Neuronal stem cell (in vitro differentiated cells): ENCODE measurements at regions not wholly inside any gene's neighbourhood (a gene's known extent, or its start where the extent isn't known, plus 50 kb on each side); places are given as distances from the start of the nearest gene placed in this dataset.

ENCODE experiments used
- DNase-seq: peaks from one replicate; pipeline ENCODE4 v3.0.0-alpha.2; 2013; ENCODE audit warnings: low spot score
- H2AFZ ChIP-seq: one replicate; pipeline ENCODE4 v1.6.1; 2013; ENCODE audit warnings: mild to moderate bottlenecking, low read length, inconsistent platforms
- H2AK5ac ChIP-seq: 2 replicates; pipeline ENCODE4 v1.6.1; 2013; ENCODE audit warnings: low read depth, mild to moderate bottlenecking, inconsistent platforms, low read length, moderate library complexity, mixed read lengths
- H2BK120ac ChIP-seq: 2 replicates; pipeline ENCODE4 v1.6.1; 2013; ENCODE audit warnings: low read depth, mild to moderate bottlenecking, inconsistent platforms, low read length, moderate library complexity, mixed read lengths
- H2BK12ac ChIP-seq: one replicate; pipeline ENCODE4 v1.6.1; 2013; ENCODE audit warnings: low read length, inconsistent platforms
- H2BK15ac ChIP-seq: 2 replicates; pipeline ENCODE4 v1.6.1; 2013; ENCODE audit warnings: mild to moderate bottlenecking, low read length, inconsistent platforms, mixed read lengths
- H2BK5ac ChIP-seq: one replicate; pipeline ENCODE4 v1.6.1; 2013; ENCODE audit warnings: inconsistent platforms, mild to moderate bottlenecking, low read length, moderate library complexity
- H3K14ac ChIP-seq: one replicate; pipeline ENCODE4 v1.6.1; 2013; ENCODE audit warnings: low read length, inconsistent platforms
- H3K18ac ChIP-seq: 2 replicates; pipeline ENCODE4 v1.6.1; 2013; ENCODE audit warnings: low read length, inconsistent platforms
- H3K23ac ChIP-seq: 2 replicates; pipeline ENCODE4 v1.6.1; 2013; ENCODE audit warnings: low read depth, mild to moderate bottlenecking, mixed read lengths, low read length, inconsistent platforms; ENCODE audit not compliant: poor library complexity
- H3K27ac ChIP-seq: replicated peaks from 3 replicates; pipeline ENCODE4 v1.5.1; 2013; ENCODE audit warnings: low read length, inconsistent platforms
- H3K27me3 ChIP-seq, 3 experiments: 2 replicates each; pipeline ENCODE4 v1.6.1; 2013; ENCODE audit warnings: low read length in 3 of 3, mild to moderate bottlenecking in 2 of 3, inconsistent platforms in 1 of 3, low read depth in 1 of 3, mixed read lengths in 1 of 3, moderate library complexity in 1 of 3; ENCODE audit not compliant: control insufficient read depth in 3 of 3, insufficient read depth in 3 of 3
- H3K36me3 ChIP-seq, 2 donors: replicated peaks in 1 of 2; 2 replicates each; pipeline ENCODE4 v1.6.1; 2013; ENCODE audit warnings: low read length in 2 of 2; ENCODE audit not compliant: control insufficient read depth in 2 of 2, insufficient read depth in 2 of 2
- H3K4ac ChIP-seq: 2 replicates; pipeline ENCODE4 v1.6.1; 2013; ENCODE audit warnings: inconsistent platforms, mild to moderate bottlenecking, low read length, moderate library complexity
- H3K4me1 ChIP-seq, 2 donors: 1 replicate in 1 of 2; 2 replicates in 1 of 2; pipeline ENCODE4 v1.6.1; 2013; ENCODE audit warnings: low read length in 2 of 2, low read depth in 1 of 2; ENCODE audit not compliant: control insufficient read depth in 2 of 2, insufficient read depth in 1 of 2
- H3K4me2 ChIP-seq: one replicate; pipeline ENCODE4 v1.6.1; 2013; ENCODE audit warnings: mild to moderate bottlenecking, low read length, inconsistent platforms; ENCODE audit not compliant: insufficient read depth, poor library complexity, severe bottlenecking
- H3K4me3 ChIP-seq, 2 donors: 2 replicates each; pipeline ENCODE4 v1.5.1; 2013; ENCODE audit warnings: low read length in 2 of 2, mild to moderate bottlenecking in 2 of 2, inconsistent platforms in 1 of 2, moderate library complexity in 1 of 2
- H3K79me1 ChIP-seq: one replicate; pipeline ENCODE4 v1.6.1; 2013; ENCODE audit warnings: low read depth, mild to moderate bottlenecking, inconsistent platforms, low read length, moderate library complexity
- H3K9ac ChIP-seq: one replicate; pipeline ENCODE4 v1.6.1; 2013; ENCODE audit warnings: mild to moderate bottlenecking, low read depth, low read length, inconsistent platforms; ENCODE audit not compliant: poor library complexity
- H3K9me3 ChIP-seq, 2 donors: replicated peaks in 1 of 2; 2 replicates each; pipeline versions ENCODE3 to v1.6.1; 2013; ENCODE audit warnings: low read length in 2 of 2, mild to moderate bottlenecking in 2 of 2, inconsistent platforms in 1 of 2, low read depth in 1 of 2, mixed read lengths in 1 of 2, moderate library complexity in 1 of 2; ENCODE audit not compliant: control insufficient read depth in 2 of 2, insufficient read depth in 1 of 2
- H4K8ac ChIP-seq: one replicate; pipeline ENCODE4 v1.6.1; 2013; ENCODE audit warnings: low read depth, mild to moderate bottlenecking, inconsistent platforms, low read length, moderate library complexity
- H4K91ac ChIP-seq: one replicate; pipeline ENCODE4 v1.6.1; 2013; ENCODE audit warnings: low read length, low read depth, mild to moderate bottlenecking, inconsistent platforms; ENCODE audit not compliant: poor library complexity
- WGBS, 2 donors: extraction: QIAGEN DNeasy Blood & Tissue Kit; methylation state at CpG; one replicate each; pipeline ENCODE4 v1.1.7; 2013; ENCODE audit warnings: missing lambda C conversion rate in 2 of 2, mixed read lengths in 1 of 2; ENCODE audit not compliant: insufficient read length in 2 of 2, insufficient replicate concordance in 1 of 2; ENCODE audit errors: extremely low coverage in 2 of 2; 5-methylcytosine and 5-hydroxymethylcytosine counted together

GRCh38 chr5:56575821-56576220 is 239.5 kb upstream of the MAP3K1 start:
- Histone ChIP-seq H2AK5ac (no peak overlapping the region), H2BK120ac (no peak overlapping the region), H2AFZ (no peak overlapping the region), H3K14ac (no peak overlapping the region), H3K4me3 (no peak overlapping the region), H2BK12ac (no peak overlapping the region), H3K79me1 (no peaks in the 10 kb centered on the region), H3K27me3 (no peaks in the 10 kb centered on the region), H3K9me3 (no peaks in the 10 kb centered on the region), H4K91ac (no peak overlapping the region), H2BK15ac (no peak overlapping the region), H2BK5ac (no peak overlapping the region), H4K8ac (no peak overlapping the region), H3K4ac (no peak overlapping the region), H3K9ac (no peak overlapping the region), H3K4me2 (no peak overlapping the region), H3K36me3 (no peaks in the 10 kb centered on the region), H3K18ac (no peak overlapping the region), H3K23ac (no peak overlapping the region), H3K4me1 (no peaks in the 10 kb centered on the region), H3K27ac (no peak overlapping the region)
- no peak for DNase-seq

DNA sequence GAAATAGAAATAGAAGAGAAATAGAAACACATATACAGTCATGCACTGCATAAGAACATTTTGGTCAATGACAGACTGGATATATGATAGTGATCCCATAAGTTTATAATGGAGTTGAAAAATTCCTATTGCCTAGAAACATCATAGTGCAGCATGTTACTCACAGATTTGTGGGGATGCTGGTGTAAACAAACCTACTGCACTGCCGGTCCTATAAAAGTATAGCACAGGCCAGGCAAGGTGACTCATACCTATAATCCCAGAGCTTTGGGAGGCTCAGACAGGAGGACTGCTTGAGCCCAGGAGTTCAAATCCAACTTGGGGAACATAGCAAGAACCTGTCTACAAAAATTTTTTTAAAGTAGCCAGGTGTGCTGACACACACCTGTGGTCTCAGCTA is 240.6 kb upstream of the MAP3K1 start:
- Histone ChIP-seq H3K79me1 (no peaks in the 10 kb centered on the region), H3K4me3 (no peak overlapping the region), H3K36me3 (no peaks in the 10 kb centered on the region), H4K8ac (no peak overlapping the region), H3K9ac (no peak overlapping the region), H3K27ac (no peak overlapping the region), H4K91ac (no peak overlapping the region), H3K18ac (no peak overlapping the region), H2BK15ac (no peak overlapping the region), H3K27me3 (no peaks in the 10 kb centered on the region), H3K9me3 (no peaks in the 10 kb centered on the region), H3K14ac (no peak overlapping the region), H3K4ac (no peak overlapping the region), H2BK120ac (no peak overlapping the region), H2AFZ (no peak overlapping the region), H3K23ac (no peak overlapping the region), H2BK12ac (no peak overlapping the region), H3K4me2 (no peak overlapping the region), H3K4me1 (no peaks in the 10 kb centered on the region), H2AK5ac (no peak overlapping the region), H2BK5ac (no peak overlapping the region)
- no peak for DNase-seq
- no CpG with 5 or more reads among the region's 1 CpG for WGBS, 2 donors

GRCh38 chr5:56569566-56569965 is 245.8 kb upstream of the MAP3K1 start:
- no CpG with 5 or more reads among the region's 1 CpG for WGBS, 2 donors

GRCh38 chr5:56569076-56569475 is 246.3 kb upstream of the MAP3K1 start:
- Histone ChIP-seq H3K9ac (no peak overlapping the region), H3K27ac (no peak overlapping the region)

More at GRCh38 chr5:56569566-56569965, 245.8 kb upstream of the MAP3K1 start:
- Histone ChIP-seq H3K9ac (no peak overlapping the region), H2BK120ac (no peak overlapping the region), H3K27me3 (no peaks in the 10 kb centered on the region), H3K4me3 (no peak overlapping the region), H2BK5ac (no peak overlapping the region), H2AFZ (no peak overlapping the region), H4K8ac (no peak overlapping the region), H3K9me3 (no peaks in the 10 kb centered on the region), H4K91ac (no peak overlapping the region), H3K18ac (no peak overlapping the region), H2AK5ac (no peak overlapping the region), H3K4me1 (peaks cover 0 to 3% of the 10 kb centered on the region in 2 donors), H2BK15ac (no peak overlapping the region), H3K36me3 (no peaks in the 10 kb centered on the region), H3K23ac (no peak overlapping the region), H3K14ac (no peak overlapping the region), H3K79me1 (no peaks in the 10 kb centered on the region), H2BK12ac (no peak overlapping the region), H3K4me2 (no peak overlapping the region), H3K4ac (no peak overlapping the region), H3K27ac (no peak overlapping the region)
- DNase-seq, result no peak

More at GRCh38 chr5:56569076-56569475, 246.3 kb upstream of the MAP3K1 start:
- no peak overlapping the region for H2AK5ac ChIP-seq
- H3K23ac ChIP-seq, result no peak overlapping the region
- H2BK5ac ChIP-seq, result no peak overlapping the region
- H2BK12ac ChIP-seq, result no peak overlapping the region
- H3K4me2 ChIP-seq, result no peak overlapping the region
- H3K27me3 ChIP-seq, result no peaks in the 10 kb centered on the region
- peaks cover 0 to 3% of the 10 kb centered on the region in 2 donors for H3K4me1 ChIP-seq
- H3K4ac ChIP-seq, result no peak overlapping the region
- H4K8ac ChIP-seq, result no peak overlapping the region
- H3K14ac ChIP-seq, result no peak overlapping the region
- H3K9me3 ChIP-seq, result no peaks in the 10 kb centered on the region
- DNase-seq, result no peak
- H4K91ac ChIP-seq, result no peak overlapping the region
- H3K36me3 ChIP-seq, result no peaks in the 10 kb centered on the region
- H3K4me3 ChIP-seq, result no peak overlapping the region
- H2BK15ac ChIP-seq, result no peak overlapping the region
- no CpG with 5 or more reads among the region's 3 CpGs for WGBS, 2 donors
- no peak overlapping the region for H2BK120ac ChIP-seq
- no peaks in the 10 kb centered on the region for H3K79me1 ChIP-seq
- no peak overlapping the region for H2AFZ ChIP-seq
- H3K18ac ChIP-seq, result no peak overlapping the region
